ENCODE measurements at regions not wholly inside any gene's neighbourhood (a gene's known extent, or its start where the extent isn't known, plus 50 kb on each side); places are given as distances from the start of the nearest gene placed in this dataset.

DNA sequence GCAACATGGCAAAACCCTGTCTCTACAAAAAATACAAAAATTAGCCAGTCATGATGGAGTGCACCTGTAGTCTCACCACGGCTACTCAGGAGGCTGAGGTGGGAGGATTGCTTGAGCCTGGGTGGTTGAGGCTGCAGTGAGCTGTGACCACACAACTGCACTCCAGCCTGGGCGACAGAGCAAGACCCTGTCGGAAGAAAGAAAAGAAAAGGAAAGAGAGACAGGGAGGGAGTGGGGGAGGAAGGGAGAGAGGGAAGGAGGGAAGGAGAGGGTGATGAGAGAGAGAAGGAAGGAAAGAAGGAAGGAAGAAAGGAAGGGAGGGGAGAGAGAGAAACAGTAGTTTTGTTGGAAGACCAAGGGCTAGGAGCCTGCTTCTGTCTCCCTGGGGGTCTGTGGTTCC, 142.4 kb downstream of the C9orf50 start:
- Histone ChIP-seq H3K9me3 (ENCODE audit: control insufficient read depth in 4 of 4, low read length in 3 of 4) (peaks cover 0 to 4% (median 0%) of the 10 kb centered on the region in 4 donors), H3K9ac (ENCODE audit: low read depth in 1 of 2, low read length in 2 of 2) (no peak overlapping the region), H3K27me3 (ENCODE audit: control insufficient read depth in 4 of 4, insufficient read depth in 4 of 4, low read length in 3 of 4) (no peaks in the 10 kb centered on the region), H3K27ac (ENCODE audit: low read depth in 1 of 2, low read length in 2 of 2) (no peak overlapping the region), H3K36me3 (ENCODE audit: control insufficient read depth in 4 of 4, insufficient read depth in 3 of 4, low read depth in 1 of 4, low read length in 3 of 4) (no peaks in the 10 kb centered on the region), H3K4me1 (ENCODE audit: control insufficient read depth in 4 of 4, insufficient read depth in 4 of 4, low read length in 3 of 4) (peaks cover 0 to 16% (median 8%) of the 10 kb centered on the region in 4 donors), H3K4me3 (ENCODE audit: low read depth in 1 of 3, low read length in 3 of 3) (no peak overlapping the region)
- DNase-seq (ENCODE audit: low spot score), result no peak
- WGBS, result 91% methylated on average over 3 of the region's 3 CpGs
- no peak for TF ChIP-seq JUND (IDR thresholded peaks at IDR 0.05)
- TF ChIP-seq EGR1 (IDR thresholded peaks at IDR 0.05; ENCODE audit: low read depth in 2 of 2), result no peak
- no peak for TF ChIP-seq TAF1 (conservative IDR thresholded peaks at IDR 0.05)
- no peak for TF ChIP-seq HNF4G (IDR thresholded peaks at IDR 0.05)
- TF ChIP-seq YY1 (IDR thresholded peaks at IDR 0.05), result no peak
- TF ChIP-seq RAD21 (IDR thresholded peaks at IDR 0.05), result no peak
- TF ChIP-seq, protein P1, sequence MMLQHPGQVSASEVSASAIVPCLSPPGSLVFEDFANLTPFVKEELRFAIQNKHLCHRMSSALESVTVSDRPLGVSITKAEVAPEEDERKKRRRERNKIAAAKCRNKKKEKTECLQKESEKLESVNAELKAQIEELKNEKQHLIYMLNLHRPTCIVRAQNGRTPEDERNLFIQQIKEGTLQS (IDR thresholded peaks at IDR 0.05), result no peak
- TF ChIP-seq, protein P2, sequence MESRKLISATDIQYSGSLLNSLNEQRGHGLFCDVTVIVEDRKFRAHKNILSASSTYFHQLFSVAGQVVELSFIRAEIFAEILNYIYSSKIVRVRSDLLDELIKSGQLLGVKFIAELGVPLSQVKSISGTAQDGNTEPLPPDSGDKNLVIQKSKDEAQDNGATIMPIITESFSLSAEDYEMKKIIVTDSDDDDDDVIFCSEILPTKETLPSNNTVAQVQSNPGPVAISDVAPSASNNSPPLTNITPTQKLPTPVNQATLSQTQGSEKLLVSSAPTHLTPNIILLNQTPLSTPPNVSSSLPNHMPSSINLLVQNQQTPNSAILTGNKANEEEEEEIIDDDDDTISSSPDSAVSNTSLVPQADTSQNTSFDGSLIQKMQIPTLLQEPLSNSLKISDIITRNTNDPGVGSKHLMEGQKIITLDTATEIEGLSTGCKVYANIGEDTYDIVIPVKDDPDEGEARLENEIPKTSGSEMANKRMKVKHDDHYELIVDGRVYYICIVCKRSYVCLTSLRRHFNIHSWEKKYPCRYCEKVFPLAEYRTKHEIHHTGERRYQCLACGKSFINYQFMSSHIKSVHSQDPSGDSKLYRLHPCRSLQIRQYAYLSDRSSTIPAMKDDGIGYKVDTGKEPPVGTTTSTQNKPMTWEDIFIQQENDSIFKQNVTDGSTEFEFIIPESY (IDR thresholded peaks at IDR 0.05), result no peak
- TF ChIP-seq NR2F2 (IDR thresholded peaks at IDR 0.05), result no peak
- TF ChIP-seq FOXA2 (IDR thresholded peaks at IDR 0.05), result no peak
- TF ChIP-seq, protein P3, sequence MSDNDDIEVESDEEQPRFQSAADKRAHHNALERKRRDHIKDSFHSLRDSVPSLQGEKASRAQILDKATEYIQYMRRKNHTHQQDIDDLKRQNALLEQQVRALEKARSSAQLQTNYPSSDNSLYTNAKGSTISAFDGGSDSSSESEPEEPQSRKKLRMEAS (IDR thresholded peaks at IDR 0.05), result no peak
- TF ChIP-seq, protein P4, sequence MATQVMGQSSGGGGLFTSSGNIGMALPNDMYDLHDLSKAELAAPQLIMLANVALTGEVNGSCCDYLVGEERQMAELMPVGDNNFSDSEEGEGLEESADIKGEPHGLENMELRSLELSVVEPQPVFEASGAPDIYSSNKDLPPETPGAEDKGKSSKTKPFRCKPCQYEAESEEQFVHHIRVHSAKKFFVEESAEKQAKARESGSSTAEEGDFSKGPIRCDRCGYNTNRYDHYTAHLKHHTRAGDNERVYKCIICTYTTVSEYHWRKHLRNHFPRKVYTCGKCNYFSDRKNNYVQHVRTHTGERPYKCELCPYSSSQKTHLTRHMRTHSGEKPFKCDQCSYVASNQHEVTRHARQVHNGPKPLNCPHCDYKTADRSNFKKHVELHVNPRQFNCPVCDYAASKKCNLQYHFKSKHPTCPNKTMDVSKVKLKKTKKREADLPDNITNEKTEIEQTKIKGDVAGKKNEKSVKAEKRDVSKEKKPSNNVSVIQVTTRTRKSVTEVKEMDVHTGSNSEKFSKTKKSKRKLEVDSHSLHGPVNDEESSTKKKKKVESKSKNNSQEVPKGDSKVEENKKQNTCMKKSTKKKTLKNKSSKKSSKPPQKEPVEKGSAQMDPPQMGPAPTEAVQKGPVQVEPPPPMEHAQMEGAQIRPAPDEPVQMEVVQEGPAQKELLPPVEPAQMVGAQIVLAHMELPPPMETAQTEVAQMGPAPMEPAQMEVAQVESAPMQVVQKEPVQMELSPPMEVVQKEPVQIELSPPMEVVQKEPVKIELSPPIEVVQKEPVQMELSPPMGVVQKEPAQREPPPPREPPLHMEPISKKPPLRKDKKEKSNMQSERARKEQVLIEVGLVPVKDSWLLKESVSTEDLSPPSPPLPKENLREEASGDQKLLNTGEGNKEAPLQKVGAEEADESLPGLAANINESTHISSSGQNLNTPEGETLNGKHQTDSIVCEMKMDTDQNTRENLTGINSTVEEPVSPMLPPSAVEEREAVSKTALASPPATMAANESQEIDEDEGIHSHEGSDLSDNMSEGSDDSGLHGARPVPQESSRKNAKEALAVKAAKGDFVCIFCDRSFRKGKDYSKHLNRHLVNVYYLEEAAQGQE (IDR thresholded peaks at IDR 0.05), result no peak
- no peak for TF ChIP-seq SP1 (IDR thresholded peaks at IDR 0.05)
- TF ChIP-seq RXRA (IDR thresholded peaks at IDR 0.05), result no peak
- TF ChIP-seq HNF4A (conservative IDR thresholded peaks at IDR 0.05), result no peak
- TF ChIP-seq, protein P5, sequence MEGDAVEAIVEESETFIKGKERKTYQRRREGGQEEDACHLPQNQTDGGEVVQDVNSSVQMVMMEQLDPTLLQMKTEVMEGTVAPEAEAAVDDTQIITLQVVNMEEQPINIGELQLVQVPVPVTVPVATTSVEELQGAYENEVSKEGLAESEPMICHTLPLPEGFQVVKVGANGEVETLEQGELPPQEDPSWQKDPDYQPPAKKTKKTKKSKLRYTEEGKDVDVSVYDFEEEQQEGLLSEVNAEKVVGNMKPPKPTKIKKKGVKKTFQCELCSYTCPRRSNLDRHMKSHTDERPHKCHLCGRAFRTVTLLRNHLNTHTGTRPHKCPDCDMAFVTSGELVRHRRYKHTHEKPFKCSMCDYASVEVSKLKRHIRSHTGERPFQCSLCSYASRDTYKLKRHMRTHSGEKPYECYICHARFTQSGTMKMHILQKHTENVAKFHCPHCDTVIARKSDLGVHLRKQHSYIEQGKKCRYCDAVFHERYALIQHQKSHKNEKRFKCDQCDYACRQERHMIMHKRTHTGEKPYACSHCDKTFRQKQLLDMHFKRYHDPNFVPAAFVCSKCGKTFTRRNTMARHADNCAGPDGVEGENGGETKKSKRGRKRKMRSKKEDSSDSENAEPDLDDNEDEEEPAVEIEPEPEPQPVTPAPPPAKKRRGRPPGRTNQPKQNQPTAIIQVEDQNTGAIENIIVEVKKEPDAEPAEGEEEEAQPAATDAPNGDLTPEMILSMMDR (IDR thresholded peaks at IDR 0.05; ENCODE audit: low read depth, low read length, missing input control), result no peak
- TF ChIP-seq GABPA (IDR thresholded peaks at IDR 0.05 in 1 of 2, conservative IDR thresholded peaks at IDR 0.05 in 1 of 2), result no peak
- TF ChIP-seq FOXA1 (IDR thresholded peaks at IDR 0.05), result no peak
